Cerebellar nuclear complex (tissue), 1 donor: ENCODE measurements at regions not wholly inside any gene's neighbourhood (a gene's known extent, or its start where the extent isn't known, plus 50 kb on each side); places are given as distances from the start of the nearest gene placed in this dataset.

Experiments
- DNase-seq, 2 experiments: peaks; one replicate each; lab custom pipeline; 2025; lab: John Stamatoyannopoulos, UW

DNA sequence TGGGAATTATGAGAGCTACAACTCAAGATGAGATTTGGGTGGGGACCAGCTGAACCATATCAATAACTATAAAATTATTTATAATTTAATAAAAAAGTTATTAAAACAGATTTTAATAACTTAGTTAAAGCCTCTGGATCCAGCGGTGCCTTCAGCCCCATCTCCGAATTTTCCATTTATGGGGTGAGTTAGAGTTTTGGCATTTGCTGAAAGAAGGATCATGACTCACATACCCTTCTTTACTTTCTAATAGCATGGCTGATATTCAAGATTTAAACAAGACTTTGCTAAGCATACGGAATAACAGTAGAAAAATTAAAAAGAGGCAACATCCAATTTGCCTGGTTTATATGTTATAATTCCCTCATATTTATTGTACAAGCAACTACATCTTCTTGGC lies 94.5 kb downstream of the RDH14 start:
- DNase-seq = no peak

DNA sequence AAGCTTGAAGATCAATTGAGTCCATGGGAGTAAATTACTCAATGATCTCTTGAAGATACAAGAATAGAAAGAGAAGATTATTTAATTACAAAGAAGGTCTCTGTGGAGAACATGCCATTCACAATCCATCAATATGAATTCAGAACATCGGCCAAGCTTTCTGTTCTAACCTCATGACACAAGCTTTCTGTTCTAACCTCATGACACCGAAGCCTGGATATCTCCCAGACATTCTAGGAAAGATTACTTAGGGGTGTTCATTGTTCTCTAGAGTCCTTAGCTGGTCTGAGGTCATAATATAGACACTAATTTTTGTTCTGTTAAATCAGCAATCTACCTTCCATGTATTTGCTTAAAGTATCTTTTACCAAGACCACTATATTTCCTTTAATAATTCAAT lies 95.5 kb downstream of the RDH14 start:
- DNase-seq = no peak

DNA sequence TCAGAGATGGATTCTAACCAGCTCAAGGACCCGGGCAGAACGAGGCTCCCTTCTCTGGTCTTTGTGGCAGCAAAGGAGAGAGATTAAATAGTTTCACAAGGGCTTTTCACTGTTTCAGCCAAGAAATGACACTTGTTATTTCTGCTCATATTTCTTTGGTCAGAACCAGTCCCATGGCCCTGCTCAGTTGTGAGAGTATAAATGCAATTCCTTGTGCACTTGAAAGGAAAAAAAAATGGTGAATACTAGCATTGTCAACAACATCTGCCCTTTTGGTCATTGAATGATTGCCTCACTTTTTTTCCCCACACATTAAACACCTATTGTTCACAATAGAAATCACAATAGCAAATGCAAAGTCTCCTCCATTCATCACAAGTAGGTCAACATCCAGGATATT lies 104.4 kb downstream of the RDH14 start:
- DNase-seq = no peak

DNA sequence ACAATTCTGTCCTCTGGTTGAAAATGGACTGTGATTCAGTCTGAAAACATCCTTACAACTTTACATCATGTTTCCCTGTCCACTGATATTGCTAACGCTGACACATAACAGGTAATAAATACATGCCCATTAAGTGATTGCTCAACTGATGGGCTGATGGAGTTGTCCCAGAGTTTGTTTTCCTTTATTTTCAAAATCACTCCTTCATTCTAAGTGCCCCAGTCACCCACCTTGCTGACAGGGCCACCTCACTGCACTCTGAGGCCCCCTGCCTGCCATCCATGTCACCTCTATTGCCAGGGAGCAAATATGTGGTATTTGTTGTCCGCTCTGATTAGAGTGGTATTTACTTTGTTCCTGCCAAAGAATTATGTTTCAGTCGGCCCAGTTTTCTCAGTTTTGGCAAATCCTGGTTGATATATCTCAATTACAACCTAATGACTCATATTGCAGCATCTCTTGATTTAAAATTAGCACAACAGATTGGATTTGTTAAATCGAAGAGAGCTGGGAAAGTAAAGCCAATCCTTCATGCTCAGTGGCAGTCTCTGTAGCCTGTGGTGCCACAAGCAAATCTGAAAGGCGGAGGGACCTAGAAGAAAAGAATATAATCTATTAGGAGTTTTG lies 105.1 kb downstream of the RDH14 start:
- no peak for DNase-seq

DNA sequence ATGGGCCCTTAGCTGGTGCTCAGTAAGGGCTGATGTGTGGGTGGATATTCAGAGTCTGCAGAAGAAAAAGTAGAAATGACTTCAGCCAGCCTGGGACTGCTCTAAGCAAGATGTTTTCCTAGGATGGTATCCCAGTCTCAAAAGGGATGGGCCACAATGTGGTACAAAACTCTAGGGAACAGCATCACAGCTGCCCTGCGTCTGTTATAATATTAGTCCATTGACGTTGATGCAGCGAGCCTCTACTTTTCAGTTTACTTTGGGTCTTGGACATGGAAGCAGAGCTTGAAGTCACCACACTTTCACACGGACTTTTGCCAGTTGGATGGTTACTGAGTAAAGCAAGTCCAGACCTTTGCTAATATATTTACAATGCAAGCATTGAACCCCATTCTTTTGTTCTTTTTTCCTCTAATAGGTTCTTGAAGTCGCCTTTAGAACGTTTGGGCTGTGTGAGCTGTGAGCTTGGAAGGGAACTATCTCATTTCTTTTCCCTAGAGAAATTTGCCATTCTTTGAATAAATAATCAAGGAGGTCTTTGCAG lies 105.7 kb downstream of the RDH14 start:
- DNase-seq = no peak

DNA sequence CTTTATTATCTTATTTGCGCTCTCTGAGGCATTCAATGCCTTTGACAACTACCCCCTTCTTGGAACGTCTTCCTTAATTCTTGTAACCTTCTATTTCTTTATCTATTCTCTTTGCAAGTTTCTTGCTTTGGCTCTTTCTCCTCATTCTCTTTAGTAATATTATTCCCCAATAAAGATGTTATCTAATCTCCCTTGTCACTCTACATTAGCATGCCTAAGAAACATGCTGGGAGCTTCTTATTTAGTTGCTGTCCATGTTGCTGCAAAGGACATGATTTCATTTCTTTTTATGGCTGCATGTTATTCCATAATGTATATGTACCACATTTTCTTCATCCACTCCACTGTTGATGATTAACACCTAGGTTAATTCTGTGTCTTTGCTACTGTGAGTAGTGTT lies 113.7 kb downstream of the RDH14 start:
- DNase-seq = no peak

DNA sequence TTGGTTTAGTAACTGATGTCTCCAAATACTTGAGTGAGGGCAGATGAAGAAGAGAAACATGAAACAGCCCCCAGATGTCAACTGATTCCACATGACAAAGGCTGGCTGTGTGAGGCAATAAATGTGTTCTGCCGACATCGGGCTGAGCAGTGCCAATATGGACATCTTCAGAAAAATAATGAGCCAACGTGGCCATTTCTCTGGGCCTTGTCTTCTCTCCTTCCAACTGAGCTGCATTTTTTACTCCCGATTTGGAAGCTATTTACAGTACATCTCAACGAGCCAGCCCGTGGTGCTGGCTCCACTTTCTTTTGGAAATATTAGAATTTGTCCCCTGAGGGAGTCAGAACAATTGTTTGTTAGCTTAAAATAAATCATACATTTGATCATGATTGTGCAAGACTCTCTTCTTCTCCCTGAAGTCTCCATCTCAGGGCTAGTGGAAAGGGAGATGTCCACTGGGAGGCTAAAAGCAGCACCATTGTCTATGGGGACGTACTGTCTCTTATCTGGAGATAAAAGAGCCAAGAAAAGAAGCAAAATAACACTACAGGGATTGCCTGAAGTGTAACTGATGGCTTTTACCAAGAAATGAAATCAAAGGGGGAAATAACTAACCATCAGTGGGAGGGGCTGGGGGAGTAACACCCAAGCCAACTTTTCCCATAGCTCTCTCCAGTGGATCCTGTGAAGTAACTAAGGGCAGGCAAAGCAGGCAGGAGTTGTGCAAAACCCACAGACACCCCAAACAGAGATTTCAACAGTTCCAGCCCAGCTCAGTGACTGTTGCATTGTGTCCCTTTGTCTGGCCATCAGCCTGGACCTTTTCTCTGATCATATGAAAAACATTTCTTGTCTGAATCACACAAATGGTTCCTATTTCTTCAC lies 114.8 kb downstream of the RDH14 start:
- DNase-seq = no peak

DNA sequence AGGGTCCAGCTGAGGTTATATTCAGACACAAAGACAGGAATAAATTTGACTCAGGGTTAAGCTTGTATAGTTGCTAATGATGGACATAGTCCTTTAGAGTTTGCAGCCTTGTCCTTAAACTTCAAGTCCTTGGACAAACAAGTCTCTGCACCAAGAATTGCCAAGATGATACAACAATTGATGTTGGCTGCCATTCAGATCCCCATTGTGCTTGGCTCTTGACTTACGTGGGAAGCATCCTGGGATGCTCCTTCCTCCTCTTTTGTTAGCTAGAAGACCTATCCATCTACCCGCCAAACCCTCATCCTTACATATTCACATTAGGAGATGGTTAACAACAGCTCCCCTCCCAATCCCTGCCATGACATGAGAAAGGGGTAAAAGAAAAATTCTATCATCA lies 115.6 kb downstream of the RDH14 start:
- DNase-seq = no peak

DNA sequence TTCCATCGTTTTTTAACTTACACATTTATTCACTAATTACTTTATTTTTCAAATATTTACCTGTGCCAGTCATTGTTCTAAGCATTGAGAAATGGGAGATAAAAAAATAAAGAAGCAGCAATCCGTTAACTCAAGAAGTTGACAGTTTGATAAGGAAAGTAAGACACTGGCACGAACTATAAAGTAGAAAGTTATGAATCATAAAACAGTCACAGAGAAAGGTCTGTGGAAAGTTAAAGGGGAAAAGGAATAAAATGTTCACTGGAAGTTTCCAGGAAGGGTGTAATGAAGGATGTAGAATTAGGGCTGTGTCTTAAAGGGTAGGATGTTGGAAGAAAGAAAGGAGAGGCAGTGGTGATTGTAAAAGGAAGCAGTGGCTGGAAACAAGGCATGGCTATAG lies 118.9 kb downstream of the RDH14 start:
- no peak for DNase-seq

DNA sequence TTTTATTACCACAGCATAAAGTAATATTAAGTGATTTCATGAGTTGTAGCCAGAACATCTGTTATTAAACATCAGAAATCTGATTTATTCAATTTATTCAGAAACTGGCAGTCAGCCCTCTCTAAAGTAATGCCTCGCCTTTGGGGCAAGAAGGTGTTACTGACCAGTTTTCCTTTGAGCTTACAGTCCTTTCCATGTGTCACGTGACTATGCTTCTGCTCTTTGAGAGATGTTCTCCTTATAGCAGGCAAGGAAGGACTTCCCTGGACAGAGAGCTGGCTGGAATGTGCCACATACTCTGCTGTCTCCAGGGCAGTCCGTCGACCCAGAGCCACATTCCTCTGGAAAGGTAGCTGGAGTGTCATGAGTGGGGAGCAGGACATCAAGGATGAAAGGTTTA lies 119.7 kb downstream of the RDH14 start:
- no peak for DNase-seq

DNA sequence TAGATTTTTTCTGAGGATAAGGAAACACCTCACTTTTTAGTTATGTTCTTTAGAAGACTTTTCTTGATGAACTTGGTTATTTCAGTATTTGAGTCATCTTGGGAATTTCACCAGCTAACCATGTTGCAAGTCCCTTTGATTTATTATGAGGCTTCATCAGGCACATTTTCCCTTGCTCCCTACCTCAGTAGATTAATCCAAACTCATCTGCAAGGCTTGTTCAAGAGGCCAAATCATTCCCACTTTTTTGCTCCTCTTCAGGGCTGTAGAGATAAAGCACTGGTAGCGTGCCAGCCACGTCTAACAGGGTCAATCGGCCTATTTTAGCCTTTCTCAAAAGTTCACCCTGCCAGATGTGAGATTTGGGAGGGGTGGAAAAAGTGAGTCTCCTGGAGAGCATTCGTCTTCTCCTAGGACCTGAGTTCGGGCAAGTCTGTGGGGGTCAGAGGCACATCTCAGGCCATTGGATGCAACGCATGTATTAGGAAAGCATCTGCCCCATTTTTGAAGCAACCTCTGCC lies 120.3 kb downstream of the RDH14 start:
- DNase-seq = no peak

DNA sequence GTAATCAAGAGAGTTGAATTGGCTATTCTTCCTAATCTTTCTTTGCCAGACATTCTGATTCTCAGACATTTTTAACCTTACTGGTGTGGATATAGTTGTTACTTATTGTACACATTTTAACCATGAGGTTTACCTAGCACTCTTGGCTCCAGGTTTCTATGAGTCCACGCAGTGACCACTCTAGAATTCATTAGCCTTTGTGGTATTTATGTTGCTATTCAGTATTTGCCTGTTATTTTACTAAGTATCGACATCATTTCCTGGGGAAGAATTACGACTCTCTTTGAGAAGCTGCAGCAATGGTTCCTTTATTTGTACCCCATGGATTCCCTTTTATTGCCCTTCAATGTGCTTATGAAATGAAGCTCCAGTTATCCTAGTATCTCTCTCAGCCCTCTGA lies 120.7 kb downstream of the RDH14 start:
- no peak for DNase-seq

DNA sequence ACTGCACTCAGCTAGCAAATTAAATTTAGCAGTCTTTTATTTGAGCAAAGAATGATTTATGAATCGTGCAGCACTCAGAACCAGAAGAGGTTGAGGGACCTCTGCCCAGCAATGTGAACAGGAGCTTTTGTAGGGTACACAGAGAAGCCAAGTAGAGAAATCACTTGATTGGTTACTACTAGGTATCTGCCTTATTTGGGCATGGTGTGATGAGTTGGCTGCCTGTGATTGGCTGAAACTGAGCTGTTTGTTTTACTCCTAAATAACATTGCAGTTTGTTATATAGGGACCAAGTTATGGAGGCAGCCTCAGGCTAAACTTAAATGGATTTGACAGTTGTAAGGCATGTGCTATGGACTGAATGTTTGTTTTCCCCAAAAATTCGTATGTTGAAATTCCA lies 122.5 kb downstream of the RDH14 start:
- DNase-seq = no peak

DNA sequence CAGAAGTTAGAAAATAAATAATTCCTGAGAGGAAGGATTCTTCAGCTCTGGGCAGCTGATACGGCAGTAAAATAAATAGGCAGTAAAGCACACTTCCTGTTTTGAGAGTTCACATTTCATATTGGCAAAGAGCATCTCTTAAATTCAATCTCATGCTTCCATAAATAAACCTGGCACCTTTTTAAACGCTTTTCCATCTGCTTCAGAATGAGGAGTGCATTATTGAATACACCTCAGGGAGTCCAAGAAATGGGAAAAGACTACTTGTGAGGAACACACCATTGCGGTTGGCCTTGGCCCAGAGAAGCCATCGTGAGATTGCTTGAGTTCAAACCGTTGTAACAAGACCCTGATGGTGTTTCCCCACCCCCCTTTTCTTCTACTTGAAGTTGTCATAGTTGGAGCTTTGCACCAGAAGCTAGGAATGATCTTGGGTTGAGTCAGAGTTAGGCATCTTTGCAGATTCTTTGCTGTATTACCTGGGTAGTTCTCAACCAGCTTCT lies 123.9 kb downstream of the RDH14 start:
- DNase-seq = no peak

DNA sequence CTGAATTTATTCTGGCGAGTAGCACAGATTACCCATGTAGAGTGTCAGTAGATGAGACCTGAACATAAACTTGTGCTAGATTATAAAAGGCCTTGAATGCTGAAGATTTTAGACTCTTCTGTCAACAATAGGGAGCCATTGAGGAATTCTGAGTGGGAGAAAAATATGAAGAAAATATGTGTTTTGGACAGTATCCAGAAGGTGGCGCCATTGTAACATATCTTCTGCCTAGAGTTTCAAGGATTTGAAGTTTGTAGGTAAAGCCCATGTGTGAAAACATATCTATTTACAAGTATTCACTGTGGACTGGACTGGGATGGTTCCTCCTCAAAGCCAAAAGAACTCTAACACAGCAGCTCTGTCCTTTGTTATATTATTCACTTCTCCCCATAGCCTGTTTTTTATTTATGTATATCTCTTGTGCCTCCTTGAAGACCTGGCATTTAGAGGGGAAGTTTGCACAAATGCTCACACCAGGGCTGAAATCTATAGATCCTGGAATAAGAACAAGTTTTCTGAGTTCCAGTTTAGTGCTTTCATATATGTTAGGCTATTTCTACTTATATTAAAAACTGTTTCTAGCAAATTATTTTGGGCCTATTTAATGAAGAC lies 124.9 kb downstream of the RDH14 start:
- DNase-seq = no peak

DNA sequence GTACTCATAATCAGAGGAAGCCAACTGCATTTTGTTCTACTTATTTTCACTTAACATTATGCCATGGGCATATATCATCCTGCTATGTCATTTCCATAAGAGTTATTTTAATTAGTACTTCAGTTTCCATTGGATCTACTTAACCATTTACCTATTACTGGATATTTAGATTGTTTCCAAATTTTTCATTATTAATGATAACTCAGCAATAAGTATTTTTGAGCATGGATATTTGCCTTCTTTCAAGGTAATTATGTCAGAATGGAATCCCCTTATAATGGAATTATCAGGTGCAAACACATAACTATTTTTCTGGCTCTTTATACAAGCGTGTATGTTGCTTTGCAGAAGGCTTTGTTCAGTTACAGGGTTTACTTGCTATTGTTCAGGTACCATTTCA lies 126.6 kb downstream of the RDH14 start:
- no peak for DNase-seq

DNA sequence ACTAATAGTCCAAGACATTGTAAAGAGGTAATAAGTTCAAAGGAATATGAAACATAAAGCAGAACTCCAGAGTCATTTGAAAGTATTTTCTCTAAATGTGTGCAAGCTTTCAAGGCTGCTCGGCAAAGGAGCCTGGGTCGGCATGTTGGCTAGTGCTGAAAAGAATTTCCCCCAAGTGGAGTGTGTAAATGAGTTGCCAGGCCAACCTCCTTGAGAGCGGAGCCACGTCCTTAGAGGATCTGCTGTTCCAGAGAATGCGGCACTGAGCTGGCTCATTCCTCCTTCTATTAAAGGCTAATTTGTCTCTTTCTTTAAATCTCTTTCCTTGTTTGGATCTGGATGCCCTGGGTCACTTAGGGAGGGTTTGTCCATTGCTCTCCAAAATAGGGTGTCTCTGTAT lies 127.5 kb downstream of the RDH14 start:
- no peak for DNase-seq

DNA sequence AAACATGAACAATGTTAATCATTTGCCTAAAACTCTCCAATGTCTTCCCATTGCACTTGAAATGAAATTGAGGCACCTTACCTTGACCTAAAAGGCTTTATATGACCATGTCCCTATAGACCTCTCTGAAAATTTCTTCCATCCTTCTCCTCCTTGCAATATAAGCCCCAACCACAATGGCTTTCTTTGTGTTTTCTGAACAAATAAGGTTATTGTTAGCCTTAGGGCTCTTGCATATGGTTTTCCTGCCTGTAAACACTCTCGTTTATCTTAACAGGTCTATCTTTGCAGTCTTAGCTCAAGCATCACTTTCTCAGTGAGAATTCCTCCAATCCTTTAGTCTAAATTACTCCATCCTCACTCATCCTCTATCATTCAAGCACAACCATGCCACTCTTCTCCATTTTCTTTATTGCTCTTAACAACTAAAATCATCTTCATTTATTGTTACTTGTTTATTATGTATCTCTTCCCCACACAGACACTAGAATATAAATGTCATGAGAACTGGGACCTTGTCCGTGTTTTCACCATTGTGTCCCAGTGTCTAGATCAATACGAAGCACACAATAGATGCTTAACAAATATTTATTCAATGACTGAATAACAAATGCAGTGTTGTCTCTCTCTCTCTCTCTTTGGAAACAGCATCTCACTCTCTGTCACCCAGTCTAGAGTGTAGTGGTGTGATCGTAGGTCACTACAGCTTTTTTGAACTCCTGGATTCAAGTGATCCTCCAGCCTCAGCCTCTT lies 129.3 kb downstream of the RDH14 start:
- no peak for DNase-seq

DNA sequence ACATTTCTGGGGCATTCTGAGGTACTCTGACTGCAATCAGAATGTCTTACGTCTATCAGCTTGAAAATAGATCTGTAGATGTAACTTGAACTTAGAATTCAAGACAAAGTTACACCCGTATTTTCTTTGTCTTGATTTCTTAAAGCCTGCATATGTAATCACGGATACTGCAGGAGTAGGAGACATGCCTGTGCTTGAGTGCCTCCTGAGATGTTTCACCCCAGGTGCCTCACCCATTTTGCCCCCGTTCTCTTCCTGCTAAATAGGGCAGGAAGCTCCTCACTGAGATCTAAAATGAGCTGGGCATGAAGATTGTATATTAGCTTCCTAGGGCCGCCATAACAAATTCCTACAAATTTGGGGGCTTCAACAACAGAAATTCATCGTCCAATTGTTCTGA lies 131.9 kb downstream of the RDH14 start:
- no peak for DNase-seq

DNA sequence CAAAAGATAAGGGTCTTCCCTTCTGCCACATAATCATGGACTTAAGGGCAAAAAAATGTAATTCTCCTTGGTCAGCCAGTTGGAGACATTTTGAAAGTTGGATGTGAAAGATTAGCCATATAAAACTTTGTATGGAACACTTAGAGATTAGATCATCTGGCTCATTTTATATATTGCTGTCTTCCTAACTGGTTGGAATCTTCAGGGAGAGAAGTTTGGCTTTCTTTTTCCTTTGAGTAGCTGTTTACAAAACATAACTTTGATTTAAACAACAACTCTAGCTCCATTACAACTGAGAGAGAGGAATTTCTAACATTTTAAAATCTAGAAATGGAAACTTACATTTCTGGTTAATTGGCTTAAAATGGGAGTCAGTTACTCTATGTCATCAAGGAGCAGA lies 132.7 kb downstream of the RDH14 start:
- no peak for DNase-seq

DNA sequence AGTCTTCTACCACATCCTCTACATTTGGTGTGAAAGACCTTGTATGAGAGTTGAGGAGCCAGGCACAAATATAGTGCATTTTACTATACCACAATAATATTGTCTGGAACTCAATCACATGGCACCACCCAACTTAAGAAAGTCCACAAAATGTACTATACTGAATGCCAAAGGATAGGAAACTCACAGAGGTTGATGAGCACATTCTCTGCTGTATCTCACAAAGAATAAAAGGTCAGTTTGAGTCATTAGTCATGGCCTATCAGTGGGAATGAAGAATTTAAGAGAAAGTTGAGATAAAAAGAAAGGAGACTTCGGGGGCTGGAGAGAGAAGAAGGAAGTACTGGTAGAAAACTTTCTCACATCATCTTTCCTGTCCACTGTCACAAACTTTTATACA lies 134.3 kb downstream of the RDH14 start:
- no peak for DNase-seq

DNA sequence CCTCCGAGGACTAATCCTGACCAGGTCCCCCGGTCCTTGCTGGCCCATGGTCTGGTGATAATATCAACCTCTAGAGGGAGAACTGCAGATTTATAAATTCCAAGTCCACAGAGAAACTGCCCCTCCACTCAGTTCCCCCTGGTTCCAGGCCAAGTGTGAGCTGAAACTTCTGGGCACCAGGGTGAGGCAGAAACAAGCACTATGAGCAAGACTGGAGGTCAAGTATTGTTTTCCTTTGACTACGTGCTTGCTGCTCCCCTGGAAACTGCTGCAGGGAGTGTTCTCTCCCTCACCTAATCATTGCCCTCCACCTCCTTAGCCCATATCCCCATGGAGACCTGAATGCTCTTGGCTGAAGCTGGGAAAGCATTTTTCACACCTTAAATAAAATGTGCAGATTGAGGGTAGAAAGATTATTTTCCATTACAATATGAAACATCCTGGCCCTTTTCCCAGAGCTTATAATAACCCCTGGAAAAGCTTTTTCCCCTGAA lies 135.2 kb downstream of the RDH14 start:
- no peak for DNase-seq
